HG02970 (cell line): ENCODE measurements at regions not wholly inside any gene's neighbourhood (a gene's known extent, or its start where the extent isn't known, plus 50 kb on each side); places are given as distances from the start of the nearest gene placed in this dataset.

Source experiments
- ATAC-seq: cut with Tn5 transposase; IDR thresholded peaks from one replicate; pipeline ENCODE4 v1.9.1; 2021; ENCODE audit warnings: mild to moderate bottlenecking, moderate library complexity, moderate number of reproducible peaks; ENCODE audit not compliant: unreplicated experiment, low FRiP score

DNA sequence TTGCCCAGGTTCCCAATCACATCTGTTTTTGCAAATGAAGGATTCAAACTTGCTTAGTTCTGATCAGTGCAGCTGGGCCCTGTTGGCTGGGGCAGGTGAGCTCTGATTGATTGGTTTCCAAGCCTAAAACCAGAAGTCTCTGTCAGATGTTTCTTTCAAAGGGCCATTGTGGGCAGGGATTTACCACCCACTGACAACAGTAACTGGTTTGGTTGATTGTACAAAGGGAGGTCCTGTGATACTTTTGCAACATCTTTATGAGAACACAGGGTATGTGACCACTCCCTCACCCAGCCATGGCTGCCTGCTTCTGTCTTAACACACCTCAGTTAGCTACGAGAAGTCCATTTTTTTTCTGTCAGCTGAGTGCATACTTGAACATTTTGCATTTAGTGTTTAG, 184.1 kb downstream of the FLRT2 start:
- no peak for ATAC-seq

DNA sequence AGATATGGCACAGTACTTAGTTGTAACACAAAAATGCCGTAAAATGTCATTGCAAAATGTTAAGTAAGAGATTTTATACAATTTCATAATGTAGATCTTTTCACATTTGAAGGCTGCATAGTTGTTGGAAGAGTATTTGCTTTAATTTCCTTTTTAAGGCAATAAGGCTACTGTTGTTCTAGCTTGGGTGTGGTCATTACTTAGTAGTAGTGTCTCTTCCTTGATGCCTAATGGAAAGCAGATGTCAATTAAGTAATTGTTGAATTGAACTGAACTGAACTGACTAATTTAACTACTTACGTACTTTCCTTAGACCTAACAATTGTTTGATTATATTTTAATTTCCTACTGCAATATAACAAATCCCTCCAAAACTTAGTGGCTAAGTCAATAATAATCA, 181.7 kb downstream of the FLRT2 start:
- no peak for ATAC-seq
